Sigmoid colon (tissue), 6 donors: ENCODE measurements at regions not wholly inside any gene's neighbourhood (a gene's known extent, or its start where the extent isn't known, plus 50 kb on each side); places are given as distances from the start of the nearest gene placed in this dataset.

ENCODE experiments used
- DNase-seq: peaks from one replicate; pipeline ENCODE4 v3.0.0-alpha.2; 2019
- H3K27ac ChIP-seq, 4 donors: fragments of 200-600 bp; sonication (generic); one replicate each; pipeline ENCODE4 v1.5.1; 2016 to 2019; ENCODE audit warnings: mild to moderate bottlenecking in 1 of 4
- H3K27me3 ChIP-seq, 3 donors: fragments of 200-600 bp; sonication (generic); one replicate each; pipeline ENCODE4 v1.5.1; 2019; ENCODE audit warnings: mild to moderate bottlenecking in 1 of 3
- H3K36me3 ChIP-seq, 4 donors: fragments of 200-600 bp; sonication (generic); one replicate each; pipeline ENCODE4 v1.5.1; 2016 to 2019
- H3K4me1 ChIP-seq, 4 donors: fragments of 200-600 bp; sonication (generic); one replicate each; pipeline ENCODE4 v1.5.1; 2017 to 2019
- H3K4me3 ChIP-seq, 4 donors: fragments of 200-600 bp; sonication (generic); one replicate each; pipeline ENCODE4 v1.5.1; 2017 to 2019; ENCODE audit warnings: mild to moderate bottlenecking in 2 of 4, moderate library complexity in 1 of 4
- H3K9me3 ChIP-seq, 4 donors: fragments of 200-600 bp in 3 of 4; sonication (generic) in 3 of 4; one replicate each; pipeline versions ENCODE4 v1.5.1 to v1.6.1; 2013 to 2019
- EP300 ChIP-seq, 4 donors: sonication (generic); formaldehyde crosslinking; IDR thresholded peaks; one replicate each; pipeline ENCODE4 v1.6.1; 2017; ENCODE audit warnings: antibody characterized with exemption in 4 of 4
- POLR2A ChIP-seq, 2 donors: fragments of 450-650 bp; IDR thresholded peaks; one replicate each; pipeline ENCODE4 v1.6.1; 2016; ENCODE audit warnings: antibody characterized with exemption in 2 of 2, mild to moderate bottlenecking in 2 of 2, moderate library complexity in 2 of 2
- POLR2AphosphoS5 ChIP-seq, 4 donors: sonication (generic); formaldehyde crosslinking; IDR thresholded peaks; one replicate each; pipeline ENCODE4 v1.6.1; 2017; ENCODE audit warnings: antibody characterized with exemption in 4 of 4
- WGBS, 2 donors: extraction: QIAGEN DNeasy Blood & Tissue Kit; methylation state at CpG; one replicate each; pipeline ENCODE4 v1.1.7; 2013; 5-methylcytosine and 5-hydroxymethylcytosine counted together
- intact Hi-C: fragments of 100-400 bp; cut with DNase I; formaldehyde crosslinking; loops from one replicate; pipeline ENCODE4 v1.15.1; 2023
- TF ChIP-seq, protein P1 (sequence below), 4 experiments: fragments of 450-650 bp in 3 of 4; fragments of 200-600 bp in 1 of 4; IDR thresholded peaks; one replicate each; pipeline ENCODE4 v1.5.1; 2016 to 2019; ENCODE audit warnings: antibody characterized with exemption in 4 of 4, mild to moderate bottlenecking in 3 of 4, moderate library complexity in 2 of 4
- donor health status: healthy with polysubstance abuse.
- donor health status: healthy.

DNA sequence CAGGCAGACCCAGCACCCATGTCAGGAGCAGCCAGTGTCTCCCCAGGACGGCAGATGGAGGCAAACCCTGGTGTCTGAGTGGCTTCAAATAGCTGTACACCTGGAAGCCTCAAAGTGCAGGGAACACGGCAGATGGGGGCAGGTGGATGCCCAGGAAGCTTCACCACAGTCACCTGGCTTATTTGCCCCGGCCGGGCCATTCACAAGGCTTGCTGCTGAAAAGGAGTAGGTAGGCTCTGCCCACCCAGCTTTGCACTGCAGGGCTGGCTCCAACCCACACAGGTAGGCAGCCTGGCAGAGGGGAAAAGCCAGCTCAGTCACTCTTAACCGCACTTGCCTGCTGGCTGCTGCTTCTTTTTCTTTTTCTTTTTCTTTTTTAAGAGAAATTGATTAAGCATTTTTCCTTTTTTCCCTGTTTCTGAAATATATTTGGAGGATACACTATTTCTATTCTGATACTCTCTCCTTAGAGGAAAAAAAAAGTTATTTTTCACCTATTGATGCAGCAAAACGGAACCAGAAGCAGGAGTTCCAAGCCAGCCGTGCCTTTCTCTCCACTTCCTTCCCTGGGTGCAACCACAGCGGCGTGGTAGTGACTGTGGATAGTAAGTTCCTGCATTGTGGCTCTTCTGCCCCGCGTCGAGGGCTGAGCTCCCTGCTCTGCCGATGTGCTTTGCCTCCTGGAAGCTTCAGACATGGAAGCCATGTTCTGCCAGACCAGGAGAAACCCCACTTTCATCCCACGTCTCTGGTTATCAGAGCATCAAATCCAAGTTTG lies 118.3 kb downstream of the KLF6 start:
- TF ChIP-seq POLR2A (IDR thresholded peaks at IDR 0.05) (no peak), EP300 (IDR thresholded peaks at IDR 0.05) (no peak), POLR2AphosphoS5 (IDR thresholded peaks at IDR 0.05) (no peak)
- TF ChIP-seq, protein P1, sequence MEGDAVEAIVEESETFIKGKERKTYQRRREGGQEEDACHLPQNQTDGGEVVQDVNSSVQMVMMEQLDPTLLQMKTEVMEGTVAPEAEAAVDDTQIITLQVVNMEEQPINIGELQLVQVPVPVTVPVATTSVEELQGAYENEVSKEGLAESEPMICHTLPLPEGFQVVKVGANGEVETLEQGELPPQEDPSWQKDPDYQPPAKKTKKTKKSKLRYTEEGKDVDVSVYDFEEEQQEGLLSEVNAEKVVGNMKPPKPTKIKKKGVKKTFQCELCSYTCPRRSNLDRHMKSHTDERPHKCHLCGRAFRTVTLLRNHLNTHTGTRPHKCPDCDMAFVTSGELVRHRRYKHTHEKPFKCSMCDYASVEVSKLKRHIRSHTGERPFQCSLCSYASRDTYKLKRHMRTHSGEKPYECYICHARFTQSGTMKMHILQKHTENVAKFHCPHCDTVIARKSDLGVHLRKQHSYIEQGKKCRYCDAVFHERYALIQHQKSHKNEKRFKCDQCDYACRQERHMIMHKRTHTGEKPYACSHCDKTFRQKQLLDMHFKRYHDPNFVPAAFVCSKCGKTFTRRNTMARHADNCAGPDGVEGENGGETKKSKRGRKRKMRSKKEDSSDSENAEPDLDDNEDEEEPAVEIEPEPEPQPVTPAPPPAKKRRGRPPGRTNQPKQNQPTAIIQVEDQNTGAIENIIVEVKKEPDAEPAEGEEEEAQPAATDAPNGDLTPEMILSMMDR (IDR thresholded peaks at IDR 0.05) = no peak
- Histone ChIP-seq H3K27me3 (no peaks in the 10 kb centered on the region), H3K27ac (no peak overlapping the region), H3K4me3 (no peak overlapping the region), H3K4me1 (no peaks in the 10 kb centered on the region), H3K36me3 (no peaks in the 10 kb centered on the region), H3K9me3 (no peaks in the 10 kb centered on the region)
- 56 to 84% methylated on average over 14 of the region's 14 CpGs for WGBS, 2 donors
- no peak for DNase-seq
- intact Hi-C loops = no loop called here

DNA sequence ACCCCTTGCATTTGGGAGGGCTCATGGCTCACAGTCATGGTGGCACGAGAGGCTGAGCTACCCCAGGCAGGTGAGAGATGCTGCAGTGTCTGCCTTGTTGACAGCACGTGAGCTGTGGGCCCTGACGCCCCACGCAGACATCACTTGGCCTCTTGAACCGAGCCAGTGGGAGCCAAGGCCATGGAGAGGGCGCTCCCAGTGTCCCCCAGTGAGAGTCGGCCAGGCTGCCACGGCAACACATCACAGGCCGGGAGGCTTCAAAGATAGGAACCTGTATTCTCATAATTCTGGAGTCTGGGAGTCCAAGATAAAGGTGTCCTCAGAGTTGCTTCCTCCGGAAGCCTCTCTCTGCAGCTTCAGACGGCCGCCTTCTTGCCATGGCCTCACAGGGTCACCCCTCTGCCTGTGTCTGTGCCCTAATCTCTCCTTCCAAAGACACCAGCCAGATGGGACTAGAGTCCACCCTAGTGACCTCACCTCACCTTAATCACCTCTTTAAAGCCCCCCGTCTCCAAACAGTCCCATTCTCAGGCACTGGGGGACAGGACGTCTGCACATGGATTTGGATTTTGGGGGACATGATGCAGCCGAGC lies 119.6 kb downstream of the KLF6 start:
- TF ChIP-seq, protein P1 (IDR thresholded peaks at IDR 0.05) = no peak
- TF ChIP-seq POLR2A (IDR thresholded peaks at IDR 0.05) (no peak), EP300 (IDR thresholded peaks at IDR 0.05) (no peak), POLR2AphosphoS5 (IDR thresholded peaks at IDR 0.05) (no peak)
- H3K9me3 ChIP-seq = no peaks in the 10 kb centered on the region
- no peaks in the 10 kb centered on the region for H3K4me1 ChIP-seq
- 87 to 91% methylated on average over 15 of the region's 15 CpGs for WGBS, 2 donors
- no peak overlapping the region for H3K4me3 ChIP-seq
- H3K27me3 ChIP-seq = no peaks in the 10 kb centered on the region
- no peak for DNase-seq
- no peaks in the 10 kb centered on the region for H3K36me3 ChIP-seq
- intact Hi-C loops = no loop called here
- H3K27ac ChIP-seq = no peak overlapping the region

DNA sequence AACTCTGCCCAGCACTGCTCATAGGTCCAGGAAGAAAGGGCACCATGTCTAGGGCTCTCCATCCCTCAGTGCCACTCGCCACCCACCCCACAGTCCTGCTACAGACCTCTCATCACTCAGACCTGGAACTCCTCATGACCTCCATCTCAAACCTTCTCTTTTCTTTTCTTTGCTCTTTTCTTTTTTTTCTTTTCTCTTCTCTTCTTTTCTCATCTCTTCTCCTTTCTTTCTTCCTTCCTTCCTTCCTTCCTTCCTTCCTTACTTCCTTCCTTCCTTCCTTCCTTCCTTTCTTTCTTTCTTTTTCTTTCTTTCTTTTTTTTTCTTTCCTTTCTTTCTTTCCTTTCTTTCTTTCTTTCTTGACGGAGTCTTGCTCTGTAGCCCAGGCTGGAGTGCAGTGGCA lies 122.2 kb downstream of the KLF6 start:
- Histone ChIP-seq H3K9me3 (no peaks in the 10 kb centered on the region), H3K4me1 (no peaks in the 10 kb centered on the region), H3K36me3 (no peaks in the 10 kb centered on the region), H3K27ac (no peak overlapping the region), H3K4me3 (no peak overlapping the region), H3K27me3 (no peaks in the 10 kb centered on the region)
- DNase-seq = no peak
- TF ChIP-seq, protein P1 (IDR thresholded peaks at IDR 0.05) = no peak
- no peak for TF ChIP-seq POLR2AphosphoS5 (IDR thresholded peaks at IDR 0.05)
- no peak for TF ChIP-seq POLR2A (IDR thresholded peaks at IDR 0.05)
- TF ChIP-seq EP300 (IDR thresholded peaks at IDR 0.05) = no peak
- intact Hi-C loops = no loop called here
- WGBS, 2 donors = 94 to 95% methylated on average over 2 of the region's 2 CpGs

DNA sequence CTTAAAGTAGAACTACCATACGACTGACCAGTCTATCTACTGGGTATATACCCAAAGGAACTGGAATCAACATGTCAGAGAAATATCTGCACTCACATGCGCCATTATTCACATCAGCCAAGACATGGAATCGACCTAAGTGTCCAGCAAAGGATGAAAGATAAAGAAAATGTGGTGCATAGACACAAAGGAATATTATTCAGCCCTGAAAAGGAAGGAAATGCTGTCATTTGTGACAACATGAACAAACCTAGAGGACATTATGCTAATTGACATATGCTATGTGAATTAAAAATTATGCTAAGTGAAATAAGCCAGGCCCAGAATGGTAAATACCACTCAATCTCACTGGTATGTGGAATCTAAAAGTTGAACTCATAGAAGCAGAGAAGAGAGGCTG lies 123.7 kb downstream of the KLF6 start:
- H3K4me1 ChIP-seq = no peaks in the 10 kb centered on the region
- intact Hi-C loops = no loop called here
- no peak overlapping the region for H3K27ac ChIP-seq
- H3K27me3 ChIP-seq = no peaks in the 10 kb centered on the region
- H3K36me3 ChIP-seq = no peaks in the 10 kb centered on the region
- DNase-seq = no peak
- TF ChIP-seq EP300 (IDR thresholded peaks at IDR 0.05) (no peak), POLR2A (IDR thresholded peaks at IDR 0.05) (no peak), POLR2AphosphoS5 (IDR thresholded peaks at IDR 0.05) (no peak)
- TF ChIP-seq, protein P1 (IDR thresholded peaks at IDR 0.05) = no peak
- no peak overlapping the region for H3K4me3 ChIP-seq
- H3K9me3 ChIP-seq = no peaks in the 10 kb centered on the region
- WGBS, 2 donors = 91 to 93% methylated on average over 3 of the region's 3 CpGs
